GM13977 (cell line): ENCODE measurements at regions not wholly inside any gene's neighbourhood (a gene's known extent, or its start where the extent isn't known, plus 50 kb on each side); places are given as distances from the start of the nearest gene placed in this dataset.

Experiments
- DNase-seq: peaks from one replicate; pipeline ENCODE4 v3.0.0; 2012; ENCODE audit warnings: low spot score
- in situ Hi-C: fragments of 300-500 bp; cut with MboI; formaldehyde crosslinking; loops from one replicate; pipeline ENCODE4 v1.12.0; 2022; ENCODE audit warnings: low sequenced_read_pairs, low pct_unique_long_range_greater_than_20kb, mixed read lengths, inconsistent platforms; ENCODE audit not compliant: unreplicated experiment
- TF ChIP-seq, protein P1 (sequence below): IDR thresholded peaks from 2 replicates; pipeline ENCODE4 v1.5.1; 2012; ENCODE audit warnings: mild to moderate bottlenecking, control low read depth; ENCODE audit not compliant: insufficient read depth; ENCODE audit errors: extremely low read depth, missing control alignments

DNA sequence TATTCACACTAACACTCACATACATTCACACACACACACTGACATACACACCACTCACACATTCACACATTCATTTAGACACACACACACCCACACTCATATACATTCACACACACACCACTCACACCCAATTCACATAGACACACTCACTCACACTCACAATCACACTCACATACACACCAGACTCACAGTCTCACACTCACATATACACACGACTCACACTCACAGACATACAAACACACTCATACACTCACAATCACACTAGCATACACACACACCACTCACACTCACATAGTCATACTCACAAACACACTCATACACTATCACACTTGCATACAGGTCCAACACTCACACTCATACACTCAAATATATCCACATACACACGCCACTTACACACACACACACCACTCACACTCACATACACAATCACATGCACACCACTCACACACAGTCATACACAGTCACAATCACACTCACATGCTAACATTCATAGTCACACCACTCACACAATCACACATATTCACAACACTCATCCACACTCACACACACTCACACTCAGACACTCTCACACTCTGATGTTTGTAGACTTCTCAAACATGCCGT, 312.6 kb downstream of the SFMBT2 start:
- no peak for DNase-seq
- in situ Hi-C loops: no loop called here
- TF ChIP-seq, protein P1, sequence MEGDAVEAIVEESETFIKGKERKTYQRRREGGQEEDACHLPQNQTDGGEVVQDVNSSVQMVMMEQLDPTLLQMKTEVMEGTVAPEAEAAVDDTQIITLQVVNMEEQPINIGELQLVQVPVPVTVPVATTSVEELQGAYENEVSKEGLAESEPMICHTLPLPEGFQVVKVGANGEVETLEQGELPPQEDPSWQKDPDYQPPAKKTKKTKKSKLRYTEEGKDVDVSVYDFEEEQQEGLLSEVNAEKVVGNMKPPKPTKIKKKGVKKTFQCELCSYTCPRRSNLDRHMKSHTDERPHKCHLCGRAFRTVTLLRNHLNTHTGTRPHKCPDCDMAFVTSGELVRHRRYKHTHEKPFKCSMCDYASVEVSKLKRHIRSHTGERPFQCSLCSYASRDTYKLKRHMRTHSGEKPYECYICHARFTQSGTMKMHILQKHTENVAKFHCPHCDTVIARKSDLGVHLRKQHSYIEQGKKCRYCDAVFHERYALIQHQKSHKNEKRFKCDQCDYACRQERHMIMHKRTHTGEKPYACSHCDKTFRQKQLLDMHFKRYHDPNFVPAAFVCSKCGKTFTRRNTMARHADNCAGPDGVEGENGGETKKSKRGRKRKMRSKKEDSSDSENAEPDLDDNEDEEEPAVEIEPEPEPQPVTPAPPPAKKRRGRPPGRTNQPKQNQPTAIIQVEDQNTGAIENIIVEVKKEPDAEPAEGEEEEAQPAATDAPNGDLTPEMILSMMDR: no peak

DNA sequence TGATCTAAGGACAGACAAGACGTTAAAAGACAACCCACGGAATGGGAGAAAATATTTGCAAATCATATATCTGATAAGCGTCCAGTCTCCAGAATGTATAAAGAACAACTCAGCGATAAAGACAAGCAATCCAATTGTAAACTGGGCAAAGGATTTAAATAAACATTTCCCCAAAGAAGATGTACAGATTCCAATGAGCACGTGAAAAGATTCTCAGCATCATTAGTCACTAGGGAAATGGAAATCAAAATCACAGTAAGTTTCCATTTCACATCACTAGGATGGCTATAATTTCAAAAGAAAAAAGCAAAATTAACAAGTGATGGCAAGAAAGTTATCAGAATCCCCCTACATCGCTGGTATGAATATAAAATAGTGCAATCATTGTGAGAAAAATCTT, 316.1 kb downstream of the SFMBT2 start:
- in situ Hi-C loops: no loop called here
- DNase-seq: no peak
- TF ChIP-seq, protein P1: no peak

DNA sequence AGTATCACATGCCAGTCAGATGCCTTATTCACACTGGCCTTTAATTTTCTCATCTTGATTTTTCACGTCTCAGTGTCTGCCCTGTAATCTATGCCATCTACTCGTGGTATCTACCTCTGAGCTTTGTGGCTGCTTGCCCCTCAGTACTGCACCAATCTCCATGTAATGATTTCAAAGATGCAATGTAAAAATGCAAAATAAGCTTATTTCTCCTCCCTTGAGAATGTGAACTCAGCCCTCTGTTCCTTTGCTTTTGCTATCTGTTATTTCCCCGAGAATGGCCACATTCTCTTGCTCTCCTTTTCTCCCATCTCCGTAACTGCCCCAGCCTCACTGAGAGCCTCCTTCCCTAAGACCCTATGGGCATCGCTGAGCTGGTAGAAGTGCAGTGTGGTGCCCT, 317.5 kb downstream of the SFMBT2 start:
- in situ Hi-C loops: no loop called here

DNA sequence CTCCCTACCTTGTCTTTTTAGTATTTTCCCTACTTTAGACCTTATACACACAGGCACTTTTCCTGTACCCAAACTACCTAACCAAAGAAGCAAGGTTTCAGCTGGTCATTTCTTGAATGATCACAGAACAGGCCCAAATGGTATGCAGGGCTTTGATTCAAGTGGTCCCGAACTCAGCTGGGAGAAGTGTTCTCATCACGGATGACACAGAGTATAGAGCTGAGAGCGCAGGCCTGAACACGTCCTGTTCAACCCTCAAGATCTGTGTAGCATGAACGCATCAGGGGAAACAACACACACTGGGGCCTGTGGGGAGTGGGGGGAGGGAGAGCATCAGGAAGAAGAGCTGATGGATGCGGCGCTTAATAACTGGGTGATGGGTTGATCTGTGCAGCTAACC, 318.2 kb downstream of the SFMBT2 start:
- no peak for DNase-seq
- in situ Hi-C loops: no loop called here

More for the DNA sequence above, 317.5 kb downstream of the SFMBT2 start:
- TF ChIP-seq, protein P1: no peak
- no peak for DNase-seq

DNA sequence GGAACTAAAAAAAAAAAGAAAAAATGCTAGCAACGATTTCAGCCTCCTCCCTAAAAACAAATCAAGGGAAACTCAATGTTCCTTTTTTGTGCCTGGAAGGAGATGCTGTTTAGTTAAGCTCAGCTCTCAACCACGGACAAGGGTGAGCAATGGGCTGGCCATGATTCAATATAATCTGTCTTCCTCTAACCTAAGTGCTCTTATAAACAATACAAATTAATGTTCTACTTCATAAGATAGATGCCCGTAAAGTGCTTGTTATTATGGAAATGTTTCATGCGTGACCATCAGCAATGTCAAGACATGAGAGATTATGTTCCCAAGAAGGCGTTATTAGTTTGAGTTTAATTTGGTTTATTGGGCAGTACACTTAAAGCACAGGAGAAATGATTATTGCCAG, 320.3 kb downstream of the SFMBT2 start:
- DNase-seq: no peak
- TF ChIP-seq, protein P1: no peak

More for the DNA sequence above, 318.2 kb downstream of the SFMBT2 start:
- TF ChIP-seq, protein P1: no peak

DNA sequence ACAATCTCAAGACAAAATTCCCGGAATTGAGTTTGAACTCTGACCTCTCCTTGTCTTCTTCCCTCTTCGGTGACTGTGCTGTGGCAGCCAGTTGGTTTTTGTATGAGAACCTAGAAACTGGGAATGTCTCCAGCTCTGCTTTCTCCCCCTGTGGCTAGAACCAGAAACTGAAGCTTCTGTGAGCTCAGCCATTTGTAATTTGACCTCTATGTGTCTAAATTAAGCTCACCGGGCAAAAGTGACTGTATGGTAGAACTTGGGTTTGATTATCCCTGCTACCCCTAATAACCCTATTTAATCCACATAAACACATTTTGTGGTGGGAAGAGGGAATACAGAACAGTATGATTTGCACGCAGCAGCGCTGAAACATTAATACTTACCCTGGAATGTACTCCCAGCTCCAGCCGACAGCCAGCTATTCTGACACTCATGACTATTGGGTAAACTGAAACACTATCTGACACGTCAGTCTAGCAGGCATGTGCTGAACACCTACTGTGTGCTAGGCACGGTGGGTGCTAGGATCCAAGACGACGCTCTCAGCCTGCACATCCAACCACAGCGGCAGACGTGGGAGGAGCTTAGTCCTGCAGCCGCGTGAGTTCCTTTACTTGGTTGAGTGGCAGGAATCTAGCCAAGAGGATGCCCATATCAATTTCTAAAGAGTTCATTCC, 324.8 kb downstream of the SFMBT2 start:
- DNase-seq: no peak
- TF ChIP-seq, protein P1: no peak
- in situ Hi-C loops: no loop called here

More for the DNA sequence above, 320.3 kb downstream of the SFMBT2 start:
- in situ Hi-C loops: no loop called here
